ENCODE measurements at regions not wholly inside any gene's neighbourhood (a gene's known extent, or its start where the extent isn't known, plus 50 kb on each side); places are given as distances from the start of the nearest gene placed in this dataset.

DNA sequence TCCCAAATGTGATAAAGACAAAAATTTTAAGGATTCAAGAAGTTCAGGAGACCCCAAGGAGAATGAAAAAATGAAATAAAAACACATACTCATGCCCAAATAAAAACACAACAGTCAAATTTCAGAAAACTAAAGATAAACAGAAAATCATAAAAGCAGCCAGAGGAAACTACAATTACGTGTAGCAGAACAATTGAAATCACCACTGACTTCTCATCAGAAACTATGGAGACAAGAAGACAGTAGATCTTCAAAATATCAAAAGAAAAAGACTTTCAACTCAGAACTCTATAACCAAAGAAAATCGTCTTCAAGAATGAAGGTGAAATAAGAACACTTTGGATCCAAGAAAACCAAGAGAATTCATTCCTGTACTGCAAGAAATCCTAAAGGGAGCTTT lies 54.9 kb downstream of the DIO3 start:
- no peak for DNase-seq (ENCODE audit: low read depth, low spot score)
- Histone ChIP-seq H3K4me1 (ENCODE audit: control insufficient read depth, insufficient read depth, low read length) (no peaks in the 10 kb centered on the region), H3K4me3 (ENCODE audit: low read depth in 2 of 2, low read length in 2 of 2) (no peak overlapping the region), H3K36me3 (ENCODE audit: control insufficient read depth, insufficient read depth, low read length) (no peaks in the 10 kb centered on the region), H3K27me3 (ENCODE audit: control insufficient read depth, insufficient read depth, low read length) (no peaks in the 10 kb centered on the region; the same call in none of the 2 replicates), H3K27ac (ENCODE audit: low read length) (no peak overlapping the region), H3K9me3 (ENCODE audit: control insufficient read depth, insufficient read depth, low read depth, low read length) (no peaks in the 10 kb centered on the region)
- intact Hi-C loops (cut with micrococcal nuclease; ENCODE audit: unreplicated experiment) (no loop called here), in situ Hi-C loops (cut with HindIII; ENCODE audit: low pct_unique_long_range_greater_than_20kb, low sequenced_read_pairs) (no loop called here)
- ATAC-seq: no peak
- CTCF ChIA-PET: no interaction called here
- TF ChIP-seq, protein P1, sequence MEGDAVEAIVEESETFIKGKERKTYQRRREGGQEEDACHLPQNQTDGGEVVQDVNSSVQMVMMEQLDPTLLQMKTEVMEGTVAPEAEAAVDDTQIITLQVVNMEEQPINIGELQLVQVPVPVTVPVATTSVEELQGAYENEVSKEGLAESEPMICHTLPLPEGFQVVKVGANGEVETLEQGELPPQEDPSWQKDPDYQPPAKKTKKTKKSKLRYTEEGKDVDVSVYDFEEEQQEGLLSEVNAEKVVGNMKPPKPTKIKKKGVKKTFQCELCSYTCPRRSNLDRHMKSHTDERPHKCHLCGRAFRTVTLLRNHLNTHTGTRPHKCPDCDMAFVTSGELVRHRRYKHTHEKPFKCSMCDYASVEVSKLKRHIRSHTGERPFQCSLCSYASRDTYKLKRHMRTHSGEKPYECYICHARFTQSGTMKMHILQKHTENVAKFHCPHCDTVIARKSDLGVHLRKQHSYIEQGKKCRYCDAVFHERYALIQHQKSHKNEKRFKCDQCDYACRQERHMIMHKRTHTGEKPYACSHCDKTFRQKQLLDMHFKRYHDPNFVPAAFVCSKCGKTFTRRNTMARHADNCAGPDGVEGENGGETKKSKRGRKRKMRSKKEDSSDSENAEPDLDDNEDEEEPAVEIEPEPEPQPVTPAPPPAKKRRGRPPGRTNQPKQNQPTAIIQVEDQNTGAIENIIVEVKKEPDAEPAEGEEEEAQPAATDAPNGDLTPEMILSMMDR (IDR thresholded peaks at IDR 0.05): no peak
- TF ChIP-seq POLR2AphosphoS5 (IDR thresholded peaks at IDR 0.05; ENCODE audit: low read depth, low read length) (no peak), TCF7L2 (IDR thresholded peaks at IDR 0.05; ENCODE audit: low read depth, low read length) (no peak), SIN3A (IDR thresholded peaks at IDR 0.05; ENCODE audit: borderline replicate concordance, insufficient read depth, low read depth, low read length) (no peak)
- TF ChIP-seq, protein P2, sequence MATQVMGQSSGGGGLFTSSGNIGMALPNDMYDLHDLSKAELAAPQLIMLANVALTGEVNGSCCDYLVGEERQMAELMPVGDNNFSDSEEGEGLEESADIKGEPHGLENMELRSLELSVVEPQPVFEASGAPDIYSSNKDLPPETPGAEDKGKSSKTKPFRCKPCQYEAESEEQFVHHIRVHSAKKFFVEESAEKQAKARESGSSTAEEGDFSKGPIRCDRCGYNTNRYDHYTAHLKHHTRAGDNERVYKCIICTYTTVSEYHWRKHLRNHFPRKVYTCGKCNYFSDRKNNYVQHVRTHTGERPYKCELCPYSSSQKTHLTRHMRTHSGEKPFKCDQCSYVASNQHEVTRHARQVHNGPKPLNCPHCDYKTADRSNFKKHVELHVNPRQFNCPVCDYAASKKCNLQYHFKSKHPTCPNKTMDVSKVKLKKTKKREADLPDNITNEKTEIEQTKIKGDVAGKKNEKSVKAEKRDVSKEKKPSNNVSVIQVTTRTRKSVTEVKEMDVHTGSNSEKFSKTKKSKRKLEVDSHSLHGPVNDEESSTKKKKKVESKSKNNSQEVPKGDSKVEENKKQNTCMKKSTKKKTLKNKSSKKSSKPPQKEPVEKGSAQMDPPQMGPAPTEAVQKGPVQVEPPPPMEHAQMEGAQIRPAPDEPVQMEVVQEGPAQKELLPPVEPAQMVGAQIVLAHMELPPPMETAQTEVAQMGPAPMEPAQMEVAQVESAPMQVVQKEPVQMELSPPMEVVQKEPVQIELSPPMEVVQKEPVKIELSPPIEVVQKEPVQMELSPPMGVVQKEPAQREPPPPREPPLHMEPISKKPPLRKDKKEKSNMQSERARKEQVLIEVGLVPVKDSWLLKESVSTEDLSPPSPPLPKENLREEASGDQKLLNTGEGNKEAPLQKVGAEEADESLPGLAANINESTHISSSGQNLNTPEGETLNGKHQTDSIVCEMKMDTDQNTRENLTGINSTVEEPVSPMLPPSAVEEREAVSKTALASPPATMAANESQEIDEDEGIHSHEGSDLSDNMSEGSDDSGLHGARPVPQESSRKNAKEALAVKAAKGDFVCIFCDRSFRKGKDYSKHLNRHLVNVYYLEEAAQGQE (IDR thresholded peaks at IDR 0.05; ENCODE audit: insufficient read depth in 1 of 2, low read depth in 2 of 2, low read length in 1 of 2): no peak
- POLR2A ChIA-PET: no interaction called here
- BruUV-seq (replicated peaks): no TSS peak

GRCh38 chr14:101619484-101619883 lies 58.2 kb downstream of the DIO3 start:
- Histone ChIP-seq H3K9me3 (ENCODE audit: control insufficient read depth, insufficient read depth, low read depth, low read length) (no peaks in the 10 kb centered on the region), H3K27ac (ENCODE audit: low read length) (no peak overlapping the region), H3K27me3 (ENCODE audit: control insufficient read depth, insufficient read depth, low read length) (no peaks in the 10 kb centered on the region; the same call in none of the 2 replicates), H3K4me3 (ENCODE audit: low read depth in 2 of 2, low read length in 2 of 2) (no peak overlapping the region), H3K36me3 (ENCODE audit: control insufficient read depth, insufficient read depth, low read length) (no peaks in the 10 kb centered on the region), H3K4me1 (ENCODE audit: control insufficient read depth, insufficient read depth, low read length) (no peaks in the 10 kb centered on the region)
- CTCF ChIA-PET: no interaction called here
- intact Hi-C loops (cut with micrococcal nuclease; ENCODE audit: unreplicated experiment) (no loop called here), in situ Hi-C loops (cut with HindIII; ENCODE audit: low pct_unique_long_range_greater_than_20kb, low sequenced_read_pairs) (no loop called here)
- TF ChIP-seq, protein P1 (IDR thresholded peaks at IDR 0.05): no peak
- no peak for TF ChIP-seq SIN3A (IDR thresholded peaks at IDR 0.05; ENCODE audit: borderline replicate concordance, insufficient read depth, low read depth, low read length)
- TF ChIP-seq TCF7L2 (IDR thresholded peaks at IDR 0.05; ENCODE audit: low read depth, low read length): no peak
- no peak for TF ChIP-seq POLR2AphosphoS5 (IDR thresholded peaks at IDR 0.05; ENCODE audit: low read depth, low read length)
- TF ChIP-seq, protein P2 (IDR thresholded peaks at IDR 0.05; ENCODE audit: insufficient read depth in 1 of 2, low read depth in 2 of 2, low read length in 1 of 2): no peak
- ATAC-seq (no peak), DNase-seq (ENCODE audit: low read depth, low spot score) (no peak)
- POLR2A ChIA-PET: no interaction called here
- no TSS peak for BruUV-seq (replicated peaks)
